NCI-H2029 (cell line): ENCODE measurements at regions not wholly inside any gene's neighbourhood (a gene's known extent, or its start where the extent isn't known, plus 50 kb on each side); places are given as distances from the start of the nearest gene placed in this dataset.

Source experiments
- DNase-seq: peaks from one replicate; lab custom pipeline; 2025; lab: John Stamatoyannopoulos, UW

GRCh38 chr10:32171204-32171603 is 115.0 kb upstream of the KIF5B start:
- DNase-seq: peak; percentile 27

GRCh38 chr10:32169556-32169955 is 113.3 kb upstream of the KIF5B start:
- no peak for DNase-seq

- no peak for DNase-seq
Observed at GRCh38 chr10:32167450-32167849, 111.2 kb upstream of the KIF5B start.

GRCh38 chr10:32166365-32166764 is 110.1 kb upstream of the KIF5B start:
- DNase-seq: peak; percentile 20

- DNase-seq: no peak
Observed at GRCh38 chr10:32163762-32164148, 107.5 kb upstream of the KIF5B start.

- DNase-seq: no peak
Observed at GRCh38 chr10:32163071-32163761, 107.0 kb upstream of the KIF5B start.

GRCh38 chr10:32161586-32161985 is 105.4 kb upstream of the KIF5B start:
- DNase-seq: no peak

GRCh38 chr10:32160864-32161263 is 104.6 kb upstream of the KIF5B start:
- DNase-seq: no peak

- peak; percentile 7 for DNase-seq
Observed at GRCh38 chr10:32159264-32159663, 103.0 kb upstream of the KIF5B start.

- no peak for DNase-seq
Observed at GRCh38 chr10:32156031-32156495, 99.8 kb upstream of the KIF5B start.

GRCh38 chr10:32155075-32155516 is 98.9 kb upstream of the KIF5B start:
- no peak for DNase-seq

- DNase-seq: no peak
Observed at GRCh38 chr10:32153931-32154330, 97.7 kb upstream of the KIF5B start.

GRCh38 chr10:32153252-32153651 is 97.0 kb upstream of the KIF5B start:
- no peak for DNase-seq

- no peak for DNase-seq
Observed at GRCh38 chr10:32151871-32152270, 95.6 kb upstream of the KIF5B start.

- no peak for DNase-seq
Observed at GRCh38 chr10:32150532-32151101, 94.4 kb upstream of the KIF5B start.

- DNase-seq: no peak
Observed at GRCh38 chr10:32149252-32149955, 93.2 kb upstream of the KIF5B start.

- no peak for DNase-seq
Observed at GRCh38 chr10:32148864-32149251, 92.6 kb upstream of the KIF5B start.

- DNase-seq: no peak
Observed at GRCh38 chr10:32147730-32148129, 91.5 kb upstream of the KIF5B start.

- DNase-seq: no peak
Observed at GRCh38 chr10:32146166-32146565, 89.9 kb upstream of the KIF5B start.

- DNase-seq: no peak
Observed at GRCh38 chr10:32144817-32145688, 88.8 kb upstream of the KIF5B start.

- no peak for DNase-seq
Observed at GRCh38 chr10:32143302-32143847, 87.2 kb upstream of the KIF5B start.

GRCh38 chr10:32142646-32143045 is 86.4 kb upstream of the KIF5B start:
- DNase-seq: no peak
